ENCODE measurements at regions not wholly inside any gene's neighbourhood (a gene's known extent, or its start where the extent isn't known, plus 50 kb on each side); places are given as distances from the start of the nearest gene placed in this dataset.

GRCh38 chr2:18799397-18799796 lies 210.0 kb upstream of the NT5C1B start:
- Histone ChIP-seq H3K79me2 (ENCODE audit: insufficient read depth, low read length) (no peaks in the 10 kb centered on the region), H3K9me3 (ENCODE audit: insufficient read depth, low read depth, low read length) (no peaks in the 10 kb centered on the region), H3K4me1 (ENCODE audit: insufficient read depth, low read length, poor library complexity, severe bottlenecking) (no peaks in the 10 kb centered on the region), H3K4me2 (ENCODE audit: low read depth, low read length, poor library complexity, severe bottlenecking) (no peak overlapping the region), H3K9ac (ENCODE audit: low read depth, low read length, poor library complexity, severe bottlenecking) (no peak overlapping the region), H3K36me3 (ENCODE audit: insufficient read depth, low read length) (no peaks in the 10 kb centered on the region), H3F3A (ENCODE audit: low read depth) (no peaks in the 10 kb centered on the region), H3K27me3 (ENCODE audit: insufficient read depth, low read length, poor library complexity, severe bottlenecking) (no peaks in the 10 kb centered on the region), H2AFZ (ENCODE audit: low read length) (no peak overlapping the region), H4K20me1 (ENCODE audit: insufficient read depth, low read length, poor library complexity, severe bottlenecking) (no peaks in the 10 kb centered on the region), H3K4me3 (ENCODE audit: low read length, poor library complexity, severe bottlenecking) (no peak overlapping the region), H3K9me2 (replicated peaks; ENCODE audit: low read depth, low read length) (no peaks in the 10 kb centered on the region)
- TF ChIP-seq EZH2phosphoT487 (IDR thresholded peaks at IDR 0.05; ENCODE audit: borderline replicate concordance) (no peak), CTCF (conservative IDR thresholded peaks at IDR 0.05; ENCODE audit: low read length) (no peak)

DNA sequence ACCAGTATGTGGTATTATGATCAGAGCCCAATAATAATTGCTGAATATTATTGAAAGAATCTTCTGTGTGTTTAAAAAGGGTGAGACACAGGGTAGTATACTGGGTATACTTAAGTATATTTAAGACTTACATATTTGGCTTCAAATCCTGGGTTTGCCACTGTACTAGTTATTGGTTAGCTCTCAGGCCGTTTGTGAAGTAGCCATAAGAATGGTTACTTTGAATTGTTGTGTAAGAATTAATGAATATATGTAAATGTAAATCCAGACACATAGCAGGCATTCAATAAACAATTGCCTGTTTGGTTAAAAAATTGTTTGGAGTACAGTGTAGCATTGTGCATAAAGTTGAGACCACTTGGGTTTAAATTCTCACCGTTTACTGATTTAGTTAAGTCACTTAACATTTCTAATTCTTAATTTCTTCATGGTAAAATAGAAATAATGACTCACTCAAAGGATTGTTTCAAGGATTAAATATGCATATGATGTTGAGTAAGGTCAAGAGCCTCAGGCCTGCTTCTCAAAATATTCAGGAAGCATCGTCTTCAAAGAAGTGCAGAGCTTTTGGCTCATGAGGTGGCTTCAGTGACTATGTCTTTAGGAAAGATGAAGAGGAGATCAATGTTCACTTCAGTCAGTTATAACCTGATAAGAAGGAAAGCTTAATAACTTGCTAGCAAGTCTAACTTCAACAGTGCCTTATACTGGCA lies 207.9 kb upstream of the NT5C1B start:
- Histone ChIP-seq H3K36me3 (ENCODE audit: insufficient read depth, low read length) (no peaks in the 10 kb centered on the region), H3K27me3 (ENCODE audit: insufficient read depth, low read length, poor library complexity, severe bottlenecking) (no peaks in the 10 kb centered on the region), H3K79me2 (ENCODE audit: insufficient read depth, low read length) (no peaks in the 10 kb centered on the region), H3F3A (ENCODE audit: low read depth) (no peaks in the 10 kb centered on the region), H3K9me2 (replicated peaks; ENCODE audit: low read depth, low read length) (no peaks in the 10 kb centered on the region), H3K4me1 (ENCODE audit: insufficient read depth, low read length, poor library complexity, severe bottlenecking) (no peaks in the 10 kb centered on the region), H3K4me3 (ENCODE audit: low read length, poor library complexity, severe bottlenecking) (no peak overlapping the region), H3K4me2 (ENCODE audit: low read depth, low read length, poor library complexity, severe bottlenecking) (no peak overlapping the region), H2AFZ (ENCODE audit: low read length) (no peak overlapping the region), H3K9me3 (ENCODE audit: insufficient read depth, low read depth, low read length) (no peaks in the 10 kb centered on the region), H4K20me1 (ENCODE audit: insufficient read depth, low read length, poor library complexity, severe bottlenecking) (no peaks in the 10 kb centered on the region), H3K9ac (ENCODE audit: low read depth, low read length, poor library complexity, severe bottlenecking) (no peak overlapping the region)
- no peak for TF ChIP-seq CTCF (conservative IDR thresholded peaks at IDR 0.05; ENCODE audit: low read length)
- no peak for TF ChIP-seq EZH2phosphoT487 (IDR thresholded peaks at IDR 0.05; ENCODE audit: borderline replicate concordance)

DNA sequence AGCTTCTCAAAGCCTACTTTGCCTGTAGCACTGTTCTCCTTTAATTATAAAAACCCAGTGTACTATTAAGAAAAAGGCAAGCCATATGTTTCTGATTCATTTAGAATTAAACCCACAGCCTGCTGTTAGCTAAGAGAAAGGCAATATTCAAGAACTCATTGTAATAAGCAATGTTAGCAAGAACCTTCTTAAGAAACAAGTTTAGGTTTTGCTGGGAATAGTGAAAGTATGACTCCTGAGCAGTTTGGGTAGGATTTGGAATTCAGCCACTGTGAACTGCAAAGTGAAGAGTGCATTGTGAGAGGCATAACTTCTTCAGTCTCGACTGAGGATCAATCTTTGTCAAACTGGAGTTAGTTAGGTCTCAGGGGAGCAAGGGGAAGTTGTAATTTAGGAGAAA lies 206.5 kb upstream of the NT5C1B start:
- H3K4me3 ChIP-seq (ENCODE audit: low read length, poor library complexity, severe bottlenecking) = no peak overlapping the region
- no peaks in the 10 kb centered on the region for H3K36me3 ChIP-seq (ENCODE audit: insufficient read depth, low read length)
- no peak for TF ChIP-seq CTCF (conservative IDR thresholded peaks at IDR 0.05; ENCODE audit: low read length)
- TF ChIP-seq EZH2phosphoT487 (IDR thresholded peaks at IDR 0.05; ENCODE audit: borderline replicate concordance) = no peak
- H3F3A ChIP-seq (ENCODE audit: low read depth) = no peaks in the 10 kb centered on the region
- no peaks in the 10 kb centered on the region for H3K4me1 ChIP-seq (ENCODE audit: insufficient read depth, low read length, poor library complexity, severe bottlenecking)
- no peak overlapping the region for H3K9ac ChIP-seq (ENCODE audit: low read depth, low read length, poor library complexity, severe bottlenecking)
- no peaks in the 10 kb centered on the region for H3K9me2 ChIP-seq (replicated peaks; ENCODE audit: low read depth, low read length)
- H3K9me3 ChIP-seq (ENCODE audit: insufficient read depth, low read depth, low read length) = no peaks in the 10 kb centered on the region
- no peaks in the 10 kb centered on the region for H3K27me3 ChIP-seq (ENCODE audit: insufficient read depth, low read length, poor library complexity, severe bottlenecking)
- no peak overlapping the region for H2AFZ ChIP-seq (ENCODE audit: low read length)
- no peaks in the 10 kb centered on the region for H4K20me1 ChIP-seq (ENCODE audit: insufficient read depth, low read length, poor library complexity, severe bottlenecking)
- no peaks in the 10 kb centered on the region for H3K79me2 ChIP-seq (ENCODE audit: insufficient read depth, low read length)
- H3K4me2 ChIP-seq (ENCODE audit: low read depth, low read length, poor library complexity, severe bottlenecking) = no peak overlapping the region

All from Loucy (cell line).